Endothelial cell of umbilical vein (primary cell): ENCODE measurements at regions not wholly inside any gene's neighbourhood (a gene's known extent, or its start where the extent isn't known, plus 50 kb on each side); places are given as distances from the start of the nearest gene placed in this dataset.

Source experiments
- EZH2 ChIP-seq: IDR thresholded peaks from 2 replicates; pipeline ENCODE4 v1.6.1; 2012; ENCODE audit warnings: borderline replicate concordance, low read depth, mild to moderate bottlenecking, moderate library complexity, low read length, inconsistent platforms; ENCODE audit not compliant: severe bottlenecking
- FOS ChIP-seq: IDR thresholded peaks from 2 replicates; pipeline ENCODE4 v1.6.1; 2011; ENCODE audit warnings: mild to moderate bottlenecking, low read length, moderate library complexity, borderline replicate concordance; ENCODE audit not compliant: insufficient read depth
- GATA2 ChIP-seq: IDR thresholded peaks from 2 replicates; pipeline ENCODE4 v1.7.0; 2011; ENCODE audit warnings: low read depth, mild to moderate bottlenecking, moderate library complexity, mixed read lengths, low read length; ENCODE audit not compliant: insufficient read length, insufficient read depth
- MAX ChIP-seq: IDR thresholded peaks from 2 replicates; pipeline ENCODE4 v1.6.1; 2011; ENCODE audit not compliant: insufficient read depth, insufficient read length
- MYC ChIP-seq: IDR thresholded peaks from one replicate; pipeline ENCODE4 v1.6.1; 2011; ENCODE audit warnings: mild to moderate bottlenecking, low read depth, low read length
- POLR2A ChIP-seq: IDR thresholded peaks from 2 replicates; pipeline ENCODE4 v1.6.1; 2012; ENCODE audit warnings: low read depth, mild to moderate bottlenecking, control low read depth, low read length
- POLR2AphosphoS5 ChIP-seq: IDR thresholded peaks from 2 replicates; pipeline ENCODE4 v1.6.1; 2012; ENCODE audit warnings: low read depth, mild to moderate bottlenecking, control low read depth, low read length, moderate library complexity; ENCODE audit not compliant: insufficient read depth
- TF ChIP-seq, protein P1 (sequence below), 2 donors: IDR thresholded peaks; 1 replicate in 1 of 2; 2 replicates in 1 of 2; pipeline ENCODE4 v1.5.1; 2011; ENCODE audit warnings: low read length in 2 of 2, mild to moderate bottlenecking in 2 of 2, moderate library complexity in 2 of 2, control low read depth in 1 of 2, inconsistent platforms in 1 of 2, low read depth in 1 of 2; ENCODE audit not compliant: insufficient read depth in 1 of 2; ENCODE audit errors: extremely low read depth in 1 of 2

- TF ChIP-seq, protein P1, sequence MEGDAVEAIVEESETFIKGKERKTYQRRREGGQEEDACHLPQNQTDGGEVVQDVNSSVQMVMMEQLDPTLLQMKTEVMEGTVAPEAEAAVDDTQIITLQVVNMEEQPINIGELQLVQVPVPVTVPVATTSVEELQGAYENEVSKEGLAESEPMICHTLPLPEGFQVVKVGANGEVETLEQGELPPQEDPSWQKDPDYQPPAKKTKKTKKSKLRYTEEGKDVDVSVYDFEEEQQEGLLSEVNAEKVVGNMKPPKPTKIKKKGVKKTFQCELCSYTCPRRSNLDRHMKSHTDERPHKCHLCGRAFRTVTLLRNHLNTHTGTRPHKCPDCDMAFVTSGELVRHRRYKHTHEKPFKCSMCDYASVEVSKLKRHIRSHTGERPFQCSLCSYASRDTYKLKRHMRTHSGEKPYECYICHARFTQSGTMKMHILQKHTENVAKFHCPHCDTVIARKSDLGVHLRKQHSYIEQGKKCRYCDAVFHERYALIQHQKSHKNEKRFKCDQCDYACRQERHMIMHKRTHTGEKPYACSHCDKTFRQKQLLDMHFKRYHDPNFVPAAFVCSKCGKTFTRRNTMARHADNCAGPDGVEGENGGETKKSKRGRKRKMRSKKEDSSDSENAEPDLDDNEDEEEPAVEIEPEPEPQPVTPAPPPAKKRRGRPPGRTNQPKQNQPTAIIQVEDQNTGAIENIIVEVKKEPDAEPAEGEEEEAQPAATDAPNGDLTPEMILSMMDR (IDR thresholded peaks at IDR 0.05; ENCODE audit: extremely low read depth in 1 of 2, insufficient read depth in 1 of 2, low read depth in 1 of 2, low read length in 2 of 2): no peak
- TF ChIP-seq POLR2A (no peak), EZH2 (no peak), FOS (no peak), POLR2AphosphoS5 (no peak), MAX (no peak), MYC (no peak), GATA2 (no peak)
Observed at GRCh38 chr1:57916041-57916440, 492.2 kb upstream of the DAB1 start.
